ENCODE measurements at regions not wholly inside any gene's neighbourhood (a gene's known extent, or its start where the extent isn't known, plus 50 kb on each side); places are given as distances from the start of the nearest gene placed in this dataset.

DNA sequence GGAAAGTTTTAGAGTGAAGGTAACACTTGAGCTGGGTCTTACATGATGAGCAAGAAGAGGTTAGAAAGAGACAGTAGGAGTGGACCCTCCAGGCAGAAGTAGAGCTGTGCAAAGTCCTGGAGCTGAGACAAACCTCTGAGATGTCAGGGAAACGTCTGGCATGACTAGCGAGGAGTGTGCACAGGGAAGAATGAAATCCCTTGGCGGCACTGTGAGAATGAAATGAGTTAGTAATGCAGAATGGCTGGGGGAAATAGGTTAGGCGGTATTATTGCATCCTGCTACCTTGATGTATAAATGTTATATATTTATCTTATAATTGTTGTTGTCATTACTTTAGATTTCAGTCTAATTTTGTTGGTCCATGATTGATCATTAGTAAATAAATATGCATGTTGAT is 457.9 kb upstream of the CCL2 start:
- TF ChIP-seq, protein P1, sequence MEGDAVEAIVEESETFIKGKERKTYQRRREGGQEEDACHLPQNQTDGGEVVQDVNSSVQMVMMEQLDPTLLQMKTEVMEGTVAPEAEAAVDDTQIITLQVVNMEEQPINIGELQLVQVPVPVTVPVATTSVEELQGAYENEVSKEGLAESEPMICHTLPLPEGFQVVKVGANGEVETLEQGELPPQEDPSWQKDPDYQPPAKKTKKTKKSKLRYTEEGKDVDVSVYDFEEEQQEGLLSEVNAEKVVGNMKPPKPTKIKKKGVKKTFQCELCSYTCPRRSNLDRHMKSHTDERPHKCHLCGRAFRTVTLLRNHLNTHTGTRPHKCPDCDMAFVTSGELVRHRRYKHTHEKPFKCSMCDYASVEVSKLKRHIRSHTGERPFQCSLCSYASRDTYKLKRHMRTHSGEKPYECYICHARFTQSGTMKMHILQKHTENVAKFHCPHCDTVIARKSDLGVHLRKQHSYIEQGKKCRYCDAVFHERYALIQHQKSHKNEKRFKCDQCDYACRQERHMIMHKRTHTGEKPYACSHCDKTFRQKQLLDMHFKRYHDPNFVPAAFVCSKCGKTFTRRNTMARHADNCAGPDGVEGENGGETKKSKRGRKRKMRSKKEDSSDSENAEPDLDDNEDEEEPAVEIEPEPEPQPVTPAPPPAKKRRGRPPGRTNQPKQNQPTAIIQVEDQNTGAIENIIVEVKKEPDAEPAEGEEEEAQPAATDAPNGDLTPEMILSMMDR (conservative IDR thresholded peaks at IDR 0.05), result no peak
- no peak for TF ChIP-seq ZFX (IDR thresholded peaks at IDR 0.05)
